MM.1S (cell line): ENCODE measurements at regions not wholly inside any gene's neighbourhood (a gene's known extent, or its start where the extent isn't known, plus 50 kb on each side); places are given as distances from the start of the nearest gene placed in this dataset.

Source experiments
- EZH2 ChIP-seq: fragments of 300-600 bp; sonication (generic); optimal IDR thresholded peaks from 2 replicates; pipeline ENCODE3; 2017; ENCODE audit warnings: low read depth, mild to moderate bottlenecking, antibody characterized with exemption, low read length, mixed read lengths
- TF ChIP-seq, protein P1 (sequence below): fragments of 300-600 bp; sonication (generic); IDR thresholded peaks from 2 replicates; pipeline ENCODE4 v1.5.1; 2016; ENCODE audit warnings: antibody characterized with exemption, low read length, mixed read lengths

DNA sequence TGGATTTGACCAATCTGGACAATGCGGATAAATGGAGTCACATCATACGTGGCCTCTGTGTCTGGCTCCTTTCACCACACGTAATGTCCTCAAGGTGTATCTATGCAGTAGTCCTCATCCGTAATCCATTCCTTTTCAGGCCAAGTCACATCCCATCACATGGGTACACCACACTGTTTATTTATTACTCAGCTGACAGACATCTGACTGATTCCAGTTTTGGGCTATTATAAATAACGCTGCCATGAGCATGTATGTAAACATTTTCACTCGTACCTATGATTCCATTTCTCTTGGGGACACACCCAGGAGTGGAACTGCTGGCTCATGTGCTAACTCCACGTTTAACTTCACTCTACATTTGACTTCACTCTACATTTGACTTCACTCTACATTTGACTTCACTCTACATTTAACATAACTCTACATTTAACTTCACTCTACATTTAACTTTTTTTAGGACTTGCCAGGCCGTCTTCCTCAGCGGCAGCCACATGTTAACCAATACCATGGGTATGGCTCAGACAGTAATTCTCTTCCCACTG lies 52.1 kb downstream of the SHANK2 start:
- TF ChIP-seq, protein P1, sequence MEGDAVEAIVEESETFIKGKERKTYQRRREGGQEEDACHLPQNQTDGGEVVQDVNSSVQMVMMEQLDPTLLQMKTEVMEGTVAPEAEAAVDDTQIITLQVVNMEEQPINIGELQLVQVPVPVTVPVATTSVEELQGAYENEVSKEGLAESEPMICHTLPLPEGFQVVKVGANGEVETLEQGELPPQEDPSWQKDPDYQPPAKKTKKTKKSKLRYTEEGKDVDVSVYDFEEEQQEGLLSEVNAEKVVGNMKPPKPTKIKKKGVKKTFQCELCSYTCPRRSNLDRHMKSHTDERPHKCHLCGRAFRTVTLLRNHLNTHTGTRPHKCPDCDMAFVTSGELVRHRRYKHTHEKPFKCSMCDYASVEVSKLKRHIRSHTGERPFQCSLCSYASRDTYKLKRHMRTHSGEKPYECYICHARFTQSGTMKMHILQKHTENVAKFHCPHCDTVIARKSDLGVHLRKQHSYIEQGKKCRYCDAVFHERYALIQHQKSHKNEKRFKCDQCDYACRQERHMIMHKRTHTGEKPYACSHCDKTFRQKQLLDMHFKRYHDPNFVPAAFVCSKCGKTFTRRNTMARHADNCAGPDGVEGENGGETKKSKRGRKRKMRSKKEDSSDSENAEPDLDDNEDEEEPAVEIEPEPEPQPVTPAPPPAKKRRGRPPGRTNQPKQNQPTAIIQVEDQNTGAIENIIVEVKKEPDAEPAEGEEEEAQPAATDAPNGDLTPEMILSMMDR, result no peak
- no peak for TF ChIP-seq EZH2
